Prostate gland (tissue), 2 donors: ENCODE measurements at regions not wholly inside any gene's neighbourhood (a gene's known extent, or its start where the extent isn't known, plus 50 kb on each side); places are given as distances from the start of the nearest gene placed in this dataset.

Source experiments
- POLR2A ChIP-seq: fragments of 450-650 bp; IDR thresholded peaks from one replicate; pipeline ENCODE4 v1.6.1; 2016; ENCODE audit warnings: antibody characterized with exemption, mild to moderate bottlenecking
- POLR2AphosphoS5 ChIP-seq: sonication (generic); formaldehyde crosslinking; IDR thresholded peaks from one replicate; pipeline ENCODE4 v1.6.1; 2017; ENCODE audit warnings: antibody characterized with exemption
- TF ChIP-seq, protein P1 (sequence below), 4 experiments: fragments of 200-600 bp in 2 of 4; fragments of 450-650 bp in 2 of 4; sonication (generic) in 2 of 4; IDR thresholded peaks; 1 replicate in 3 of 4; 2 replicates in 1 of 4; pipeline ENCODE4 v1.5.1; 2016 to 2019; ENCODE audit warnings: antibody characterized with exemption in 4 of 4, mild to moderate bottlenecking in 2 of 4, moderate library complexity in 2 of 4

DNA sequence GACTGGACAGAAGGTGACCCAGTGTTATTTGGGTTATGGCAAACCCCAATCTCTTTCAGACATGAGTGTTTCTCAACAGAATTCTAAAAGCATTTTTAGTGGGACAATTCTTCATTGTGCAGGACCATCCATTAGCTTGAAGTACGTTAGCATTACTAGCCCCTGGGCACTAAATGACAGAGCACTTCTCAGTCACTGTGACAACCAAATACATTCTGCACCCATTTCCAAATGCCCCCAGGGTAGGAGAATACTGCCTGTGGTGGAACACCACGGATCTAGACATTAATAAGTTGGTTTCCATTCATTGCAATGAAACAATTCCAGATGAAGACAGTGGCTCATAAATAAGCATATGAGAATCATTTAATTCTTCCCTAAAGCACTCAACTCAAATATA is 102.4 kb upstream of the FRMD4A start:
- TF ChIP-seq, protein P1, sequence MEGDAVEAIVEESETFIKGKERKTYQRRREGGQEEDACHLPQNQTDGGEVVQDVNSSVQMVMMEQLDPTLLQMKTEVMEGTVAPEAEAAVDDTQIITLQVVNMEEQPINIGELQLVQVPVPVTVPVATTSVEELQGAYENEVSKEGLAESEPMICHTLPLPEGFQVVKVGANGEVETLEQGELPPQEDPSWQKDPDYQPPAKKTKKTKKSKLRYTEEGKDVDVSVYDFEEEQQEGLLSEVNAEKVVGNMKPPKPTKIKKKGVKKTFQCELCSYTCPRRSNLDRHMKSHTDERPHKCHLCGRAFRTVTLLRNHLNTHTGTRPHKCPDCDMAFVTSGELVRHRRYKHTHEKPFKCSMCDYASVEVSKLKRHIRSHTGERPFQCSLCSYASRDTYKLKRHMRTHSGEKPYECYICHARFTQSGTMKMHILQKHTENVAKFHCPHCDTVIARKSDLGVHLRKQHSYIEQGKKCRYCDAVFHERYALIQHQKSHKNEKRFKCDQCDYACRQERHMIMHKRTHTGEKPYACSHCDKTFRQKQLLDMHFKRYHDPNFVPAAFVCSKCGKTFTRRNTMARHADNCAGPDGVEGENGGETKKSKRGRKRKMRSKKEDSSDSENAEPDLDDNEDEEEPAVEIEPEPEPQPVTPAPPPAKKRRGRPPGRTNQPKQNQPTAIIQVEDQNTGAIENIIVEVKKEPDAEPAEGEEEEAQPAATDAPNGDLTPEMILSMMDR (IDR thresholded peaks at IDR 0.05) = no peak
- TF ChIP-seq POLR2AphosphoS5 (no peak), POLR2A (no peak)
